OCI-LY1 (cell line): ENCODE measurements at regions not wholly inside any gene's neighbourhood (a gene's known extent, or its start where the extent isn't known, plus 50 kb on each side); places are given as distances from the start of the nearest gene placed in this dataset.

Experiments used
- H2AFZ ChIP-seq: fragments of 200-600 bp; sonication (generic), shearing (Covaris generic); 2 replicates; pipeline ENCODE4 v1.6.0; 2014; ENCODE audit warnings: antibody characterized with exemption, mild to moderate bottlenecking, low read length
- H3F3A ChIP-seq: fragments of 200-600 bp; sonication (generic), shearing (Covaris generic); 2 replicates; pipeline ENCODE4 v1.6.0; 2014; ENCODE audit warnings: mild to moderate bottlenecking, antibody characterized with exemption, low read length, moderate library complexity; ENCODE audit not compliant: insufficient read depth
- H3K27ac ChIP-seq: fragments of 200-600 bp; sonication (generic); 2 replicates; pipeline ENCODE4 v1.5.1; 2014; ENCODE audit warnings: low read length, mixed run types, mild to moderate bottlenecking, low read depth; ENCODE audit not compliant: poor library complexity, severe bottlenecking
- H3K27me3 ChIP-seq: fragments of 200-600 bp; sonication (generic); 2 replicates; pipeline ENCODE4 v1.6.0; 2014; ENCODE audit warnings: antibody characterized with exemption, mild to moderate bottlenecking, low read length, moderate library complexity; ENCODE audit not compliant: insufficient read depth
- H3K36me3 ChIP-seq: fragments of 200-600 bp; sonication (generic); 2 replicates; pipeline ENCODE4 v1.6.1; 2014; ENCODE audit warnings: mild to moderate bottlenecking, antibody characterized with exemption, low read length, moderate library complexity, mixed read lengths; ENCODE audit not compliant: insufficient read depth
- H3K4me1 ChIP-seq: fragments of 200-600 bp; sonication (generic); 2 replicates; pipeline ENCODE4 v1.5.1; 2014; ENCODE audit warnings: mild to moderate bottlenecking, low read length, moderate library complexity; ENCODE audit not compliant: insufficient read depth, severe bottlenecking
- H3K4me2 ChIP-seq: fragments of 200-600 bp; sonication (generic), shearing (Covaris generic); 2 replicates; pipeline ENCODE4 v1.6.1; 2014; ENCODE audit warnings: low read length
- H3K4me3 ChIP-seq: fragments of 200-600 bp; sonication (generic); 2 replicates; pipeline ENCODE4 v1.5.1; 2014; ENCODE audit warnings: low read length, low read depth, mild to moderate bottlenecking, mixed read lengths; ENCODE audit not compliant: poor library complexity, severe bottlenecking
- H3K79me2 ChIP-seq: fragments of 200-600 bp; shearing (Covaris generic); 2 replicates; pipeline ENCODE4 v1.6.1; 2016; ENCODE audit warnings: mixed run types, low read length, mixed read lengths; ENCODE audit not compliant: insufficient read depth
- H3K9ac ChIP-seq: fragments of 200-600 bp; sonication (generic), shearing (Covaris generic); 2 replicates; pipeline ENCODE4 v1.6.1; 2014; ENCODE audit warnings: mild to moderate bottlenecking, low read length, mixed read lengths
- H3K9me2 ChIP-seq: fragments of 200-600 bp; sonication (generic), shearing (Covaris generic); 2 replicates; pipeline ENCODE4 v1.6.1; 2014; ENCODE audit warnings: low read depth, mild to moderate bottlenecking, low read length, mixed read lengths
- H3K9me3 ChIP-seq: fragments of 200-600 bp; shearing (Covaris generic); 2 replicates; pipeline ENCODE4 v1.6.1; 2014; ENCODE audit warnings: low read length, mixed read lengths
- H4K20me1 ChIP-seq: fragments of 200-600 bp; sonication (generic), shearing (Covaris generic); 2 replicates; pipeline ENCODE4 v1.6.0; 2016; ENCODE audit warnings: mild to moderate bottlenecking, low read length; ENCODE audit not compliant: insufficient read depth
- EZH2 ChIP-seq: fragments of 200-600 bp; sonication (generic), shearing (Covaris generic); IDR thresholded peaks from 2 replicates; pipeline ENCODE4 v1.8.0; 2017; ENCODE audit warnings: borderline replicate concordance, mixed run types, mild to moderate bottlenecking, antibody characterized with exemption, low read length, moderate library complexity, mixed read lengths
- TF ChIP-seq, protein P1 (sequence below): fragments of 200-600 bp; sonication (generic), shearing (Covaris generic); IDR thresholded peaks from 2 replicates; pipeline ENCODE4 v1.5.1; 2017; ENCODE audit warnings: mild to moderate bottlenecking, antibody characterized with exemption, low read length, moderate library complexity, mixed read lengths

DNA sequence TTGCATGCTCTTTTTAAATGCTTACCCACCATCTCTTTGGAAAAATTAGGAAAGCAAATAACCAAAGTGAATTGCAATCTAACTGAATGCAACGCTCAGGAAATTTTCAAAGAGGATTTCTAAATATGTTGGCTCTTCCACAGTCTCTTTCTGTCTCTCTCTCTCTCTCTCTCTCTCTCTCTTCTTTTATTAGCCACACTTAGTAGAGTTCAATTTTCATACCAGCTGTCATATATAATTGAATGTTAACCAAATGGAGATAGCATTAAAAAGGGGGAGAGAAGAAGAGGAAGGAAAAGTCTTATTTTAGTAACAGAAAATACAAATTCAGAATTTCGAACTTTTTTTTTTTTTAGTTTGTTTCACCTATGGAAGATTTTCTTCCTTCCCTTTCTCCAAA is 235.9 kb upstream of the GBE1 start:
- no peaks in the 10 kb centered on the region for H3K36me3 ChIP-seq
- no peak overlapping the region for H3K4me3 ChIP-seq
- no peaks in the 10 kb centered on the region for H4K20me1 ChIP-seq
- H3K4me1 ChIP-seq: no peaks in the 10 kb centered on the region
- no peak overlapping the region for H3K9ac ChIP-seq
- no peaks in the 10 kb centered on the region for H3K9me3 ChIP-seq
- H3F3A ChIP-seq: no peaks in the 10 kb centered on the region
- no peak overlapping the region for H3K27ac ChIP-seq
- no peaks in the 10 kb centered on the region for H3K9me2 ChIP-seq
- TF ChIP-seq, protein P1, sequence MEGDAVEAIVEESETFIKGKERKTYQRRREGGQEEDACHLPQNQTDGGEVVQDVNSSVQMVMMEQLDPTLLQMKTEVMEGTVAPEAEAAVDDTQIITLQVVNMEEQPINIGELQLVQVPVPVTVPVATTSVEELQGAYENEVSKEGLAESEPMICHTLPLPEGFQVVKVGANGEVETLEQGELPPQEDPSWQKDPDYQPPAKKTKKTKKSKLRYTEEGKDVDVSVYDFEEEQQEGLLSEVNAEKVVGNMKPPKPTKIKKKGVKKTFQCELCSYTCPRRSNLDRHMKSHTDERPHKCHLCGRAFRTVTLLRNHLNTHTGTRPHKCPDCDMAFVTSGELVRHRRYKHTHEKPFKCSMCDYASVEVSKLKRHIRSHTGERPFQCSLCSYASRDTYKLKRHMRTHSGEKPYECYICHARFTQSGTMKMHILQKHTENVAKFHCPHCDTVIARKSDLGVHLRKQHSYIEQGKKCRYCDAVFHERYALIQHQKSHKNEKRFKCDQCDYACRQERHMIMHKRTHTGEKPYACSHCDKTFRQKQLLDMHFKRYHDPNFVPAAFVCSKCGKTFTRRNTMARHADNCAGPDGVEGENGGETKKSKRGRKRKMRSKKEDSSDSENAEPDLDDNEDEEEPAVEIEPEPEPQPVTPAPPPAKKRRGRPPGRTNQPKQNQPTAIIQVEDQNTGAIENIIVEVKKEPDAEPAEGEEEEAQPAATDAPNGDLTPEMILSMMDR: no peak
- TF ChIP-seq EZH2: no peak
- no peak overlapping the region for H3K4me2 ChIP-seq
- no peaks in the 10 kb centered on the region for H3K79me2 ChIP-seq
- H2AFZ ChIP-seq: no peak overlapping the region
- H3K27me3 ChIP-seq: no peaks in the 10 kb centered on the region

DNA sequence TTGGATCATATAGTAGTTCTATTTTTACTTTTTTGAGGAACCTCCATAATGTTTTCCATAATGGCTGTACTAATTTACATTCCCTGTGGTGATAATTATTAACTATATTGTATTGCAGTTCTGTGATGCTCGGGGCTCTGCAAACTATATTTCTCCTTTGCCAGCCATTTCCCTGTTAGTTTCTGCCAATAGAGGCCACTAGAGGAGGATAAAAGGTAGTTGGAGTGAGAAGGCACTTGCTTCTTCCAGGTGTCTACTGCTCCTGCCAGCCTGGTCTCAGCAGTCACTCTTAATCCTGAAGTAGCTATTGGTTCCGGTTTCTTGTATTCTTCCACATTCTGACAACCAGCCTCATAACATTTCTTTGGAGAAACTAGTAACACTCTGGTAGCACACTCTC is 233.9 kb upstream of the GBE1 start:
- Histone ChIP-seq H3K9me2 (no peaks in the 10 kb centered on the region), H3K9ac (no peak overlapping the region), H3K27me3 (no peaks in the 10 kb centered on the region), H2AFZ (no peak overlapping the region), H3K9me3 (no peaks in the 10 kb centered on the region), H3F3A (no peaks in the 10 kb centered on the region), H3K4me2 (no peak overlapping the region), H3K4me3 (no peak overlapping the region), H4K20me1 (no peaks in the 10 kb centered on the region), H3K27ac (no peak overlapping the region), H3K79me2 (no peaks in the 10 kb centered on the region), H3K4me1 (no peaks in the 10 kb centered on the region), H3K36me3 (no peaks in the 10 kb centered on the region)
- TF ChIP-seq, protein P1: no peak
- no peak for TF ChIP-seq EZH2

DNA sequence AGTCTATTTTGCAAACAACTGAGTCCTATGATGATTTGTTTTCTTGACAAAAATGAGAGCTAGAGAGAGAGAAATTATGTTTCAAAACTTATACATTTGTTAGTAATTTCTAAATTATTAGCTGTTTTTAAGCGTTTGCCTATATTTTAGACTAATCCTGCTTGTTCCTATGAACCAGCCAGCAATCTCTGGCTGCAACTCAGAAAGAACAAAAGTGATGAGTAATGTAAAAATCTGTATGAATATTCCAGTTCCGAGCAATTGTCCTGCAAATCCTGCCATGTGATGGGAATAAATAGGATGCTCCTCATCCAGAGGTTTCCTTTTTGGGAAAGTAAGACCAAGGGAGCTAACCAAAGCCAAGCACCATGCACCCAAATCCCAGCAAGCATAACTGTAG is 228.3 kb upstream of the GBE1 start:
- Histone ChIP-seq H4K20me1 (no peaks in the 10 kb centered on the region), H3K36me3 (no peaks in the 10 kb centered on the region), H3K9me2 (no peaks in the 10 kb centered on the region), H3K4me1 (no peaks in the 10 kb centered on the region), H3K4me3 (no peak overlapping the region), H3K9ac (no peak overlapping the region), H2AFZ (no peak overlapping the region), H3K4me2 (no peak overlapping the region), H3K27me3 (no peaks in the 10 kb centered on the region), H3K79me2 (no peaks in the 10 kb centered on the region), H3K27ac (no peak overlapping the region), H3F3A (no peaks in the 10 kb centered on the region), H3K9me3 (no peaks in the 10 kb centered on the region)
- TF ChIP-seq, protein P1: no peak
- no peak for TF ChIP-seq EZH2
